ENCODE measurements at regions not wholly inside any gene's neighbourhood (a gene's known extent, or its start where the extent isn't known, plus 50 kb on each side); places are given as distances from the start of the nearest gene placed in this dataset.
A peak's percentile ranks its signal among the peaks of the same experiment; 100 is the strongest.

- peak overlapping the region; percentile 46 for H3K27ac ChIP-seq
- peaks cover 8% of the 10 kb centered on the region for H3K9me3 ChIP-seq
- intact Hi-C loops (cut with DNase I) = no loop called here
- TF ChIP-seq, protein P1, sequence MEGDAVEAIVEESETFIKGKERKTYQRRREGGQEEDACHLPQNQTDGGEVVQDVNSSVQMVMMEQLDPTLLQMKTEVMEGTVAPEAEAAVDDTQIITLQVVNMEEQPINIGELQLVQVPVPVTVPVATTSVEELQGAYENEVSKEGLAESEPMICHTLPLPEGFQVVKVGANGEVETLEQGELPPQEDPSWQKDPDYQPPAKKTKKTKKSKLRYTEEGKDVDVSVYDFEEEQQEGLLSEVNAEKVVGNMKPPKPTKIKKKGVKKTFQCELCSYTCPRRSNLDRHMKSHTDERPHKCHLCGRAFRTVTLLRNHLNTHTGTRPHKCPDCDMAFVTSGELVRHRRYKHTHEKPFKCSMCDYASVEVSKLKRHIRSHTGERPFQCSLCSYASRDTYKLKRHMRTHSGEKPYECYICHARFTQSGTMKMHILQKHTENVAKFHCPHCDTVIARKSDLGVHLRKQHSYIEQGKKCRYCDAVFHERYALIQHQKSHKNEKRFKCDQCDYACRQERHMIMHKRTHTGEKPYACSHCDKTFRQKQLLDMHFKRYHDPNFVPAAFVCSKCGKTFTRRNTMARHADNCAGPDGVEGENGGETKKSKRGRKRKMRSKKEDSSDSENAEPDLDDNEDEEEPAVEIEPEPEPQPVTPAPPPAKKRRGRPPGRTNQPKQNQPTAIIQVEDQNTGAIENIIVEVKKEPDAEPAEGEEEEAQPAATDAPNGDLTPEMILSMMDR (IDR thresholded peaks at IDR 0.05) = no peak
- no peak overlapping the region for H3K4me3 ChIP-seq
- 34 to 37% (median 34%) methylated on average over 5 of the region's 5 CpGs for WGBS, 3 donors
- ATAC-seq (peak in 1 of 4 donors; percentile 61), DNase-seq (no peak)
- H3K36me3 ChIP-seq (ENCODE audit: insufficient read depth in 1 of 2, low read depth in 1 of 2) = no peaks in the 10 kb centered on the region
- no peaks in the 10 kb centered on the region for H3K27me3 ChIP-seq (ENCODE audit: insufficient read depth in 3 of 3, low read length in 2 of 3)
- H3K4me1 ChIP-seq = no peaks in the 10 kb centered on the region
These were observed 125.6 kb upstream of the LPAR1 start for GRCh38 chr9:111163716-111164389.

GRCh38 chr9:111162026-111162425 is 123.8 kb upstream of the LPAR1 start:
- Histone ChIP-seq H3K4me1 (no peaks in the 10 kb centered on the region), H3K4me3 (no peak overlapping the region), H3K9me3 (peaks cover under 1% of the 10 kb centered on the region), H3K27me3 (ENCODE audit: insufficient read depth in 3 of 3, low read length in 2 of 3) (no peaks in the 10 kb centered on the region), H3K36me3 (ENCODE audit: insufficient read depth in 1 of 2, low read depth in 1 of 2) (no peaks in the 10 kb centered on the region), H3K27ac (no peak overlapping the region)
- DNase-seq (no peak), ATAC-seq (no peak)
- intact Hi-C loops (cut with DNase I) = no loop called here
- 29 to 68% (median 39%) methylated on average over 3 of the region's 3 CpGs for WGBS, 3 donors
- TF ChIP-seq, protein P1 (IDR thresholded peaks at IDR 0.05) = no peak

- intact Hi-C loops (cut with DNase I) = no loop called here
- DNase-seq (no peak), ATAC-seq (peak in 2 of 4 donors; percentile 43 to 44)
- Histone ChIP-seq H3K27me3 (ENCODE audit: insufficient read depth in 3 of 3, low read length in 2 of 3) (no peaks in the 10 kb centered on the region), H3K4me1 (no peaks in the 10 kb centered on the region), H3K4me3 (no peak overlapping the region), H3K27ac (no peak overlapping the region), H3K9me3 (no peaks in the 10 kb centered on the region), H3K36me3 (ENCODE audit: insufficient read depth in 1 of 2, low read depth in 1 of 2) (no peaks in the 10 kb centered on the region)
- TF ChIP-seq, protein P1 (IDR thresholded peaks at IDR 0.05) = no peak
- WGBS, 3 donors = 42 to 54% (median 45%) methylated on average over 3 of the region's 3 CpGs
These were observed 122.7 kb upstream of the LPAR1 start for GRCh38 chr9:111161015-111161415.

DNA sequence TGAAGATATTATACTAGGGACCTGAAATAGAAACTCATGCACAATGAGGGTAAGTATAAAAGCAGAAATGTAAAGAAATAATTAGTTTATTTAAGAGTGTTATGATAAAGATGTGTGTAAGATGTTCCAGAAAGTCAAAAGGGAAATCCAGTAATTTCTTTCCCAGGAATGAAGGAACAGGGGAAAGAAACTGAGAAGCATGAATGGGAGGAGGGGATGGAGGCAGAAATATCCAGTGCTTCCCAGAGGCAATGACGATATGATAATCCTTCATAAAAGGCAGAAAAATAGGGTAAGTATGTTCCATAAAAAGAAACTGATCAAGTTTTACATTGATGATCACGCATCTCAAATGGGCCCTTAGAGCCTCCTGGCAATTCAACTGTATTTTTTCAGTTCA is 120.7 kb upstream of the LPAR1 start:
- no peak for DNase-seq
- TF ChIP-seq, protein P1 (IDR thresholded peaks at IDR 0.05) = no peak
- H3K4me1 ChIP-seq = no peaks in the 10 kb centered on the region
- no peaks in the 10 kb centered on the region for H3K36me3 ChIP-seq (ENCODE audit: insufficient read depth in 1 of 2, low read depth in 1 of 2)
- H3K27me3 ChIP-seq (ENCODE audit: insufficient read depth in 3 of 3, low read length in 2 of 3) = no peaks in the 10 kb centered on the region
- intact Hi-C loops (cut with DNase I) = no loop called here
- H3K9me3 ChIP-seq = no peaks in the 10 kb centered on the region
- no peak for ATAC-seq
- H3K4me3 ChIP-seq = no peak overlapping the region
- WGBS, 3 donors = 66 to 87% (median 75%) methylated on average over 2 of the region's 2 CpGs
- no peak overlapping the region for H3K27ac ChIP-seq

GRCh38 chr9:111158363-111158762 is 120.1 kb upstream of the LPAR1 start:
- H3K4me1 ChIP-seq = no peaks in the 10 kb centered on the region
- H3K36me3 ChIP-seq (ENCODE audit: insufficient read depth in 1 of 2, low read depth in 1 of 2) = no peaks in the 10 kb centered on the region
- 32 to 59% (median 41%) methylated on average over 1 of the region's 1 CpG for WGBS, 3 donors
- no peak overlapping the region for H3K27ac ChIP-seq
- ATAC-seq (no peak), DNase-seq (no peak)
- H3K4me3 ChIP-seq = no peak overlapping the region
- H3K9me3 ChIP-seq = no peaks in the 10 kb centered on the region
- TF ChIP-seq, protein P1 (IDR thresholded peaks at IDR 0.05) = no peak
- intact Hi-C loops (cut with DNase I) = no loop called here
- H3K27me3 ChIP-seq (ENCODE audit: insufficient read depth in 3 of 3, low read length in 2 of 3) = no peaks in the 10 kb centered on the region

Measured in psoas muscle (tissue), 7 donors.